Cardiac muscle cell (in vitro differentiated cells and primary cell): ENCODE measurements at regions not wholly inside any gene's neighbourhood (a gene's known extent, or its start where the extent isn't known, plus 50 kb on each side); places are given as distances from the start of the nearest gene placed in this dataset.

Experiments used
- DNase-seq, 2 donors: peaks; one replicate each; pipeline versions ENCODE4 v3.0.0 to v3.0.0-alpha.2; 2010 to 2017; ENCODE audit warnings: low read depth in 1 of 2, low spot score in 1 of 2
- H3K27ac ChIP-seq: fragments of 200-600 bp; sonication (generic); 2 replicates; pipeline ENCODE4 v1.5.1; 2016
- H3K27me3 ChIP-seq: fragments of 200-600 bp; sonication (generic); 2 replicates; pipeline ENCODE4 v1.6.0; 2016; ENCODE audit warnings: control low read depth
- H3K36me3 ChIP-seq: fragments of 200-600 bp; sonication (generic); 2 replicates; pipeline ENCODE4 v1.5.1; 2016; ENCODE audit warnings: control low read depth
- H3K4me1 ChIP-seq: fragments of 200-600 bp; sonication (generic); 2 replicates; pipeline ENCODE4 v1.8.1; 2017; ENCODE audit warnings: low read depth, mild to moderate bottlenecking, mixed run types
- H3K4me3 ChIP-seq: fragments of 200-600 bp; sonication (generic); 2 replicates; pipeline ENCODE4 v1.5.1; 2016; ENCODE audit warnings: mild to moderate bottlenecking
- H3K9me3 ChIP-seq: fragments of 200-600 bp; sonication (generic); 2 replicates; pipeline ENCODE4 v1.5.1; 2017; ENCODE audit warnings: low read depth, mild to moderate bottlenecking, control low read depth
- TF ChIP-seq, protein P1 (sequence below): IDR thresholded peaks from 2 replicates; pipeline ENCODE4 v1.5.1; 2012; ENCODE audit warnings: low read depth, mild to moderate bottlenecking, low read length

DNA sequence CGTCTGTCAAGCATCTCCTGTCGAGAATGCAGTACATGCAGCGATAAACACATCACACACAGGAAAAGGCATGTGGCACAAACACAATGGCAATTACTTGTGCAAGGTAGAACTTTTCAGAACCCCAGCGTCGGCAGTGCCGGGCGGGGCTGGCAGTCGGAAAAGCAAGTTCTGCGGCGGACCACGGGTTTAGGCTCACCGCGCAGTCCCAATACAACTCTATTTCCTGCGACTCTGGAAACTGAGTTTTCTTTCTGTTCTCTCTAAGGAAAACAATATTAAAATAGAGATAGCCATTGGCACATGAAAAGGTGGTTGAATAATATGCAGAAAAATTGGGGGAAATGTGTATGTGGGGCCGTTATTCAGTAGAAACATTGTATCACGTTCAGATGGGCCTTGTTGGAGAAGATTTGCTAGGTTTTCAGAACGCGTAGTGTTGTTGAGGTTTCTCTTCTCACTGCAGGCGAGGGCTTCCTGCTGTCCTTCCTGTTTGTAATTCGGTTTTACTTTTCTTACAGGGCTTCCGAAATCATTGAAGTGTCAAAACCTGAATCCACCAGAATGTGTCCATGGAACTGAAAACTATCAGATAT, 369.5 kb downstream of the THBS2 start:
- Histone ChIP-seq H3K27ac (no peak overlapping the region), H3K27me3 (peaks cover 9% of the 10 kb centered on the region), H3K4me3 (no peak overlapping the region), H3K9me3 (no peaks in the 10 kb centered on the region), H3K36me3 (no peaks in the 10 kb centered on the region), H3K4me1 (no peaks in the 10 kb centered on the region)
- DNase-seq: no peak
- TF ChIP-seq, protein P1, sequence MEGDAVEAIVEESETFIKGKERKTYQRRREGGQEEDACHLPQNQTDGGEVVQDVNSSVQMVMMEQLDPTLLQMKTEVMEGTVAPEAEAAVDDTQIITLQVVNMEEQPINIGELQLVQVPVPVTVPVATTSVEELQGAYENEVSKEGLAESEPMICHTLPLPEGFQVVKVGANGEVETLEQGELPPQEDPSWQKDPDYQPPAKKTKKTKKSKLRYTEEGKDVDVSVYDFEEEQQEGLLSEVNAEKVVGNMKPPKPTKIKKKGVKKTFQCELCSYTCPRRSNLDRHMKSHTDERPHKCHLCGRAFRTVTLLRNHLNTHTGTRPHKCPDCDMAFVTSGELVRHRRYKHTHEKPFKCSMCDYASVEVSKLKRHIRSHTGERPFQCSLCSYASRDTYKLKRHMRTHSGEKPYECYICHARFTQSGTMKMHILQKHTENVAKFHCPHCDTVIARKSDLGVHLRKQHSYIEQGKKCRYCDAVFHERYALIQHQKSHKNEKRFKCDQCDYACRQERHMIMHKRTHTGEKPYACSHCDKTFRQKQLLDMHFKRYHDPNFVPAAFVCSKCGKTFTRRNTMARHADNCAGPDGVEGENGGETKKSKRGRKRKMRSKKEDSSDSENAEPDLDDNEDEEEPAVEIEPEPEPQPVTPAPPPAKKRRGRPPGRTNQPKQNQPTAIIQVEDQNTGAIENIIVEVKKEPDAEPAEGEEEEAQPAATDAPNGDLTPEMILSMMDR: no peak

DNA sequence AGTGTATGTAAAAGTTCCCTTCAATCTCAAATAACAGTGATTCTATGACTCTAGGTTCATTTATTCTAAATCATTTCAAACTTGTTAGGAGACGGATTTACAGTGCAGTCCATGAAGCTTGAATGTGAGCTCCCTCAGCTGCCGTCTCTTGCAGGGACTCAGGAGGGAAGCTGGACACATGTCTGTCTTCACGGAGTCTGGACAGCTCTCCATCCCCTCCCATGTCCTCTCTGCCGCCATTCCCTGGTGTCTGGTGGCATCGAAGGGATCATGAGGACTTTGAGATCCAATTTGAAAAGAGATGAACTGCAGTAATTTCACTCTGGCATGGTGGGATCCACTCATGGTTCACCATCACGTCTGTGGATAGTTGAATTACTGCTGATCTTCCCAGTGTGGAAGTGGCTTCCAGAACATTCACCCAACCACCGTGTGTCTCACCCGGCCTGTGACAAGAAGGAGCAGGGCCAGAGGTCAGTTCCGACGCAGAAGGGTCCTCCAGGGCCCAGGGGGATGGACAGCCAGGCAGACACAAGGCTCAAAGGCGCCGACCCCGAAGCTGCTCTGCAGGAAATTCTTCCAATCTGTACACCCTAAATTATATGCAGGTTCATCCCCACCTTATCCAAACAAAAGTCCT, 370.1 kb downstream of the THBS2 start:
- H3K4me3 ChIP-seq: no peak overlapping the region
- no peak overlapping the region for H3K27ac ChIP-seq
- H3K9me3 ChIP-seq: no peaks in the 10 kb centered on the region
- TF ChIP-seq, protein P1: no peak
- no peaks in the 10 kb centered on the region for H3K4me1 ChIP-seq
- DNase-seq: no peak
- H3K36me3 ChIP-seq: no peaks in the 10 kb centered on the region
- peaks cover 9% of the 10 kb centered on the region for H3K27me3 ChIP-seq

DNA sequence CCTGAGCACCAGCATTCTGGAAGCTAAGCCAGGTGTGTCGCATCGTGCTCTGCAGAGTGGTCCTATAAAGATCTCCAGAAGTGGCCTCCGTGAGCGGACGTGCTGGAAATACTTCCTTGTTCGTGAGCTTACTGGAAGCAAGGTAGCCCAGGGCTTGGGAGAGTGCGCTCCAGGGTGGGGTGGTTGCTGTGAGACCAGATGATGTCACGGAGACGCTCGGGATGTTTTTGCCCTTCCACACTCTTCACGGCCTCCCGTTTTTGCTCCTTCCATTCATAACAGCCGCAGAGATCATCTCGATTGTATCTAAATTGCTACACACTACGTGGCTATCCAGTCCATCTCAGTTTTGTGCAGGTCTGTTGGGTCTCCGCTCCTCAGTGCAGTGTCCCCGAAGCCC, 373.4 kb downstream of the THBS2 start:
- H3K9me3 ChIP-seq: no peaks in the 10 kb centered on the region
- TF ChIP-seq, protein P1: no peak
- no peak overlapping the region for H3K4me3 ChIP-seq
- no peak for DNase-seq
- H3K27me3 ChIP-seq: peaks cover 9% of the 10 kb centered on the region
- no peaks in the 10 kb centered on the region for H3K36me3 ChIP-seq
- H3K27ac ChIP-seq: no peak overlapping the region
- H3K4me1 ChIP-seq: no peaks in the 10 kb centered on the region

DNA sequence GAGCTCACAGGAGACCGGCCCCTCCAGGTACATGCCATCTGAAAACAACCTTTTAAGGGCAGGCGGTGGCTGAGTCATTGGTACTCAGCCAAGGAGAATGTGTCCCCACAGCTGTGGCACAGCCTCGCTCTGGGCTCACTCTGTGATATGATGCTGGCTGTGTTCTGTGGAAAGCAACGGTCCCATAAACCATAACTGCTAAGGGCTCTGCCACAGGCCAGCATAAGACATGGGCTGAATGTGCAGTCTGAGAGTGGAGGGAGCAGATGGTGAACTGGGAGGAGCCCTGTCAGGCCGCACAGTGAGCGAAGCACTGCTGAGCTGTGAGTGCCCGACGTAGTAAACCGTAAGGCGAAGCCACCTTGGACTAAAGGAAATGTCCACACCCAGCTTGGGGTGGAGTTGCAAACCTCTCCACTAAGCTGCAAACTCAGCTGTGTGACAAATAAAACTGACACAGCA, 375.8 kb downstream of the THBS2 start:
- H3K9me3 ChIP-seq: no peaks in the 10 kb centered on the region
- H3K27ac ChIP-seq: no peak overlapping the region
- H3K4me3 ChIP-seq: no peak overlapping the region
- H3K36me3 ChIP-seq: no peaks in the 10 kb centered on the region
- DNase-seq: no peak
- no peaks in the 10 kb centered on the region for H3K4me1 ChIP-seq
- TF ChIP-seq, protein P1: no peak
- peaks cover 3% of the 10 kb centered on the region for H3K27me3 ChIP-seq

DNA sequence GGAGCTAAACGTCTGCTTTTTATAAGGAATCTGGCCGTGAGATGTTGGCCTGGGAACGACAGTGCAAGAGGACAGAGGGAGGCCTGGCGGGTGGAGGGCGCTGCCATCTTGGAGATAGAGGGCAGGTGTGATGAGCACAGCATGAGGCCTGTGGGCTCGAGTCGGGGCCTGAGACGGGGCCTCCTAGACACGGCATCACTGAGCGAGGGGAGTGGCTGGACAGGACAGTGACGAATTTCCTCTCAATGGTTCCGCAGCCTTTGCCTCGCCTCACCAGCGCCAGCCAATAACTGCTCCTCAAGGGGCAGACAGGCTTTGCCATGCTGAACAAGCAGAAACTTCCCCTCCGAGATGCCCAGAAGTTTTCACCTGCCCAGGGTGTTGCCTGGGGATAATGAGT, 376.7 kb downstream of the THBS2 start:
- TF ChIP-seq, protein P1: no peak
- Histone ChIP-seq H3K9me3 (no peaks in the 10 kb centered on the region), H3K36me3 (no peaks in the 10 kb centered on the region), H3K27ac (no peak overlapping the region), H3K4me1 (no peaks in the 10 kb centered on the region), H3K4me3 (no peak overlapping the region), H3K27me3 (no peaks in the 10 kb centered on the region)
- DNase-seq: no peak
